ENCODE measurements at regions not wholly inside any gene's neighbourhood (a gene's known extent, or its start where the extent isn't known, plus 50 kb on each side); places are given as distances from the start of the nearest gene placed in this dataset.

- TF ChIP-seq CTCF (IDR thresholded peaks at IDR 0.05 in 8 of 11, conservative IDR thresholded peaks at IDR 0.05 in 3 of 11) (no peak), POLR2A (IDR thresholded peaks at IDR 0.05) (no peak)
These were observed 74.2 kb upstream of the CCL1 start for GRCh38 chr17:34437188-34437587.
